OCI-LY1 (cell line): ENCODE measurements at regions not wholly inside any gene's neighbourhood (a gene's known extent, or its start where the extent isn't known, plus 50 kb on each side); places are given as distances from the start of the nearest gene placed in this dataset.

Experiments
- CTCF ChIP-seq: fragments of 200-600 bp; sonication (generic), shearing (Covaris generic); IDR thresholded peaks from 2 replicates; pipeline ENCODE4 v1.5.1; 2017; ENCODE audit warnings: mild to moderate bottlenecking, antibody characterized with exemption, low read length, moderate library complexity, mixed read lengths
- EZH2 ChIP-seq: fragments of 200-600 bp; sonication (generic), shearing (Covaris generic); IDR thresholded peaks from 2 replicates; pipeline ENCODE4 v1.8.0; 2017; ENCODE audit warnings: borderline replicate concordance, mixed run types, mild to moderate bottlenecking, antibody characterized with exemption, low read length, moderate library complexity, mixed read lengths

GRCh38 chr5:52531105-52531504, 256.6 kb upstream of the ITGA1 start:
- TF ChIP-seq CTCF (no peak), EZH2 (no peak)
